ENCODE measurements at regions not wholly inside any gene's neighbourhood (a gene's known extent, or its start where the extent isn't known, plus 50 kb on each side); places are given as distances from the start of the nearest gene placed in this dataset.
A peak's percentile ranks its signal among the peaks of the same experiment; 100 is the strongest.

DNA sequence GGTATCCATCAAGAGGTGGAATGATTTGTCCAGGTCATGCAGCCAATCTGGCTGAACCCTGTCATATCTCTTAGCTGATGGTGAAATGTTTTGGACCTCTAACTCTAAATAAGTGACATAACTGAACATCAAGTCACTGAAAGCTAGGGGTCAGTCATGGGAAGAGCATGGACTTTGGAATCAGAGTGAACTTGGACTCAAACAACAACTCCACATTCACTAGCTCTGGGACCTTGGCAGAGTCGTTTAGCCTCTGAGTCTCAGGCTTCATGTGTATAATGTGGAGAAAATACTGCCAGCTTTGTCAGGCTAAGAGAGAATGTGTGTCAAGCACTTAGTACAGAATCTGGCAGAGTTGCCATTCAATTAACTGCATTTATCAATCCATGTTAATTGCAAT is 557.8 kb upstream of the CFAP20DC start:
- peak in 2 of 6 experiments; percentile 13 to 25 for TF ChIP-seq CTCF (IDR thresholded peaks at IDR 0.05)
- TF ChIP-seq POLR2AphosphoS5 (IDR thresholded peaks at IDR 0.05), result no peak
- TF ChIP-seq POLR2A (IDR thresholded peaks at IDR 0.05), result no peak
